ENCODE measurements at regions not wholly inside any gene's neighbourhood (a gene's known extent, or its start where the extent isn't known, plus 50 kb on each side); places are given as distances from the start of the nearest gene placed in this dataset.
"Not testable (repeated sequence)": the region's sequence is repeated elsewhere in the genome, so short reads cannot be mapped to it uniquely, and the experiment has no call there.

DNA sequence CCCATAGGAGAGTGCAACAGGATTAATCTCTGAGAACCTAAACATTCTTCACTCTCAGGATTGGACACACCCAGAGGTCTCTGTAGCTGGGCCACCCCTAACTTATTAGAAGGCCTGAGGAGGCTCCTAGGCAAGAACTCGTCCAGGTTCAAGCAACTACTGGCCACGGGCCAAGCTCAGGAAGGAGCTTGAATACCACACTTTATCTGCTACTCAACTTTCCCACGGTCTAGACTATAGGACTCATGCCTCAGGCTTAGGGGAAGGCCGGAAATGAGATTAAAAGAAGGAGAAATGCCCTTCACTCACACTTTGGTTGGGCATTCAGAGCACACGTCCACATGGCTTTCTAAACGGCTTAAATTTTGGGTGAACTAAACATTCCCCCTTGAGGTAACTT, 142.8 kb upstream of the PHYHIPL start:
- peaks cover 0 to 8% (median 0%) of the 10 kb centered on the region in 3 donors for H3K4me1 ChIP-seq
- no peaks in the 10 kb centered on the region for H3K9me3 ChIP-seq
- H3K27me3 ChIP-seq = no peaks in the 10 kb centered on the region
- H3K4me3 ChIP-seq = no peak overlapping the region
- no peaks in the 10 kb centered on the region for H3K36me3 ChIP-seq
- TF ChIP-seq POLR2AphosphoS5 (IDR thresholded peaks at IDR 0.05) (no peak), POLR2A (IDR thresholded peaks at IDR 0.05) (no peak)
- TF ChIP-seq, protein P1, sequence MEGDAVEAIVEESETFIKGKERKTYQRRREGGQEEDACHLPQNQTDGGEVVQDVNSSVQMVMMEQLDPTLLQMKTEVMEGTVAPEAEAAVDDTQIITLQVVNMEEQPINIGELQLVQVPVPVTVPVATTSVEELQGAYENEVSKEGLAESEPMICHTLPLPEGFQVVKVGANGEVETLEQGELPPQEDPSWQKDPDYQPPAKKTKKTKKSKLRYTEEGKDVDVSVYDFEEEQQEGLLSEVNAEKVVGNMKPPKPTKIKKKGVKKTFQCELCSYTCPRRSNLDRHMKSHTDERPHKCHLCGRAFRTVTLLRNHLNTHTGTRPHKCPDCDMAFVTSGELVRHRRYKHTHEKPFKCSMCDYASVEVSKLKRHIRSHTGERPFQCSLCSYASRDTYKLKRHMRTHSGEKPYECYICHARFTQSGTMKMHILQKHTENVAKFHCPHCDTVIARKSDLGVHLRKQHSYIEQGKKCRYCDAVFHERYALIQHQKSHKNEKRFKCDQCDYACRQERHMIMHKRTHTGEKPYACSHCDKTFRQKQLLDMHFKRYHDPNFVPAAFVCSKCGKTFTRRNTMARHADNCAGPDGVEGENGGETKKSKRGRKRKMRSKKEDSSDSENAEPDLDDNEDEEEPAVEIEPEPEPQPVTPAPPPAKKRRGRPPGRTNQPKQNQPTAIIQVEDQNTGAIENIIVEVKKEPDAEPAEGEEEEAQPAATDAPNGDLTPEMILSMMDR (IDR thresholded peaks at IDR 0.05) = no peak
- H3K27ac ChIP-seq = no peak overlapping the region
- WGBS, 2 donors (ENCODE audit: low coverage in 1 of 2) = 69% methylated on average over 6 of the region's 6 CpGs; no CpG with 5 or more reads in 1 of the 2 donors
- ATAC-seq = no peak

DNA sequence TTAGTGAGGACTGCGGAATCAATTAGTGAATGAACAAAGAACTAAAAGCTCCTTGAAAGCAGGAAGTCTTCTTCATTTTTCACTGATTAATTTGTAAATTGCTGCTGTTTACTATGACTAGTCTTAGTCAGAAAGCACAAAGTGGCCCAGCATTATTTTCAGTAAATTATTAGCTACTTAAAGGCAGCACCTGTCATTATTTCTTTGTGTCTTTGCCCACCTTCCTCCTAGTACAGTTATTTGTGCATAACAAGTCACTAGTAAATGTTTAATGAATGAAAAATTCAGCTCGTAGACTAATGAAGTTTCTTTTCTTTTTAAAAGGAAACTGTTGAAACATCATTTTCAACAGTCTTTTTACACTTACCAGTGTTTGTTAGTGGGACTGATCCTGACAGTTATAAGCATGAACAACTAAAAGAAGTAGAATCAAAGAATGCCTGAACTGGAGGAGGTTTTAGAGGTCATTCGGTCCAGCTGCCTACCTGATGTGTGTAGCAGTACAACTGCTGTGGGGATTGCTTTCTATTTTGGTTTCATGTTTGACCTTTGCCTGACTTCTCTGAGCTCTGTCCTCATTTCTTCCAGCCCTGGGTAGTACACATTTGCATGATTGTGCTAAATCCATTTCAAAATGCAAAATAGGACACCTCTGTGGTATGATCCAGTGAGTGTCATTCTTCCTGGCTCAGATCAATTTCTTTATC, 140.0 kb upstream of the PHYHIPL start:
- Histone ChIP-seq H3K4me3 (no peak overlapping the region), H3K27me3 (no peaks in the 10 kb centered on the region), H3K36me3 (no peaks in the 10 kb centered on the region), H3K9me3 (no peaks in the 10 kb centered on the region), H3K27ac (no peak overlapping the region), H3K4me1 (peaks cover 0 to 8% (median 0%) of the 10 kb centered on the region in 3 donors)
- ATAC-seq = no peak
- 77 to 78% methylated on average over 3 of the region's 3 CpGs for WGBS, 2 donors (ENCODE audit: low coverage in 1 of 2)
- TF ChIP-seq, protein P1 (IDR thresholded peaks at IDR 0.05) = no peak
- TF ChIP-seq EP300 (IDR thresholded peaks at IDR 0.05) = no peak
- no peak for TF ChIP-seq POLR2AphosphoS5 (IDR thresholded peaks at IDR 0.05)
- no peak for TF ChIP-seq POLR2A (IDR thresholded peaks at IDR 0.05)

DNA sequence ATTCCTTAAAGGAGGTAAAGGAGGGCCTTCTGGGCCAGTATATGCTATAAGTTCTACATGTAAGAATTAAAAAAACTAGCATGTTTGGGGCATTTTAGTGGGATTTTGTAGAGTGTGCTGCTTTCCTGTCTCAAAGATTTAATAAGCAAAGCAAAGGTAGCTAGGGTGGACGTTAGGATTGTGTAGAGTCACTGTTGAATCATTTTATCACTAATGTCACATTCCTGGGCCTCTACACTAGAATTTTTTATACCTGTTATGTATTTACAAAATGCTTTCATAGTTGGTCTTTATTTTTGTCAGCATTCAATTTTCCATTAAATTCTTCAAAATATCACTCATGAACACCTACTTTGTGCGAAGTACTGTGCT, 139.4 kb upstream of the PHYHIPL start:
- Histone ChIP-seq H3K4me3 (no peak overlapping the region), H3K9me3 (no peaks in the 10 kb centered on the region), H3K27me3 (no peaks in the 10 kb centered on the region), H3K36me3 (no peaks in the 10 kb centered on the region), H3K4me1 (peaks cover 0 to 8% (median 0%) of the 10 kb centered on the region in 3 donors), H3K27ac (no peak overlapping the region)
- ATAC-seq = no peak
- TF ChIP-seq EP300 (IDR thresholded peaks at IDR 0.05) (no peak), POLR2A (IDR thresholded peaks at IDR 0.05) (no peak), POLR2AphosphoS5 (IDR thresholded peaks at IDR 0.05) (no peak)
- TF ChIP-seq, protein P1 (IDR thresholded peaks at IDR 0.05) = no peak
- WGBS, 2 donors (ENCODE audit: low coverage in 1 of 2) = 59 to 70% methylated on average over 2 of the region's 2 CpGs

DNA sequence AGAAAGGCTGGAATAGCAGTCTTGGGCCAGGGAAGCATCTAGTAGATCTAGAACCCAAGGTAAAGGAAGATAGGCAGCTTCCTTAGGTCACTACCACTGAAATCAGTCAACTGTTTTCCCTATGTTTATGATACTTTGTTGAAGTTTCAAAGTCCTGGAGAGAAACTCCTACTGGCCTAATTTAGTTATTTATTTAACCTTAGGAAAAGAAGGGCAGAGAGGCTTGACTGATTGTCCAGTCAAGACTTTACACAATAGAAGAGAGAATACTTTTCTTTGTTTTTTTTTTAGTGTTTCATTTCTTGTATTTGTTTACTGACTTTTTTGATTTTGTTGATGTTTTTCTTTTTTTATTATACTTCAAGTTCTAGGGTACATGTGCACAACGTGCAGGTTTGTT, 138.9 kb upstream of the PHYHIPL start:
- Histone ChIP-seq H3K4me3 (no peak overlapping the region), H3K27me3 (no peaks in the 10 kb centered on the region), H3K36me3 (no peaks in the 10 kb centered on the region), H3K27ac (no peak overlapping the region), H3K4me1 (peaks cover 0 to 8% (median 0%) of the 10 kb centered on the region in 3 donors), H3K9me3 (no peaks in the 10 kb centered on the region)
- ATAC-seq = no peak
- 100% methylated on average over 1 of the region's 1 CpG; no CpG with 5 or more reads in 1 of the 2 donors for WGBS, 2 donors (ENCODE audit: low coverage in 1 of 2)
- TF ChIP-seq POLR2AphosphoS5 (IDR thresholded peaks at IDR 0.05) = no peak
- TF ChIP-seq, protein P1 (IDR thresholded peaks at IDR 0.05) = no peak

DNA sequence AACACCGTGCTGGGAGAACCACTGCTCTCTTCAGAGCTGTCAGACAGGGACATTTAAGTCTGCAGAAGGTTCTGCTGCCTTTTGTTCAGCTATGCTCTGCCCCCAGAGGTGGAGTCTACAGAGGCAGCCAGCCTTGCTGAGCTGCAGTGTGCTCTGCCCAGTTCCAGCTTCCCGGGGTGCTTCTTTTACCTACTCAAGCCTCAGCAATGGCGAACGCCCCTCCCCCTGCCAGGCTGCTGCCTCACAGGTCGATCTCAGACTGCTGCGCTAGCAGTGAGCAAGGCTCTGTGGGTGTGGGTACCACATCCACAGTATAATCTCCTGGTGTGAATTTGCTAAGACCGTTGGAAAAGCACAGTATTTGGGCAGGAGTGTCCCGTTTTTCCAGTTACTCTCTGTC, 133.1 kb upstream of the PHYHIPL start:
- not testable (repeated sequence) for H3K27me3 ChIP-seq, ATAC-seq, H3K9me3 ChIP-seq, H3K4me3 ChIP-seq, H3K36me3 ChIP-seq, H3K4me1 ChIP-seq, H3K27ac ChIP-seq
- WGBS, 2 donors (ENCODE audit: low coverage in 1 of 2) = 66% methylated on average over 3 of the region's 8 CpGs; no CpG with 5 or more reads in 1 of the 2 donors
